Choroid plexus epithelial cell (primary cell): ENCODE measurements at regions not wholly inside any gene's neighbourhood (a gene's known extent, or its start where the extent isn't known, plus 50 kb on each side); places are given as distances from the start of the nearest gene placed in this dataset.

Experiments
- DNase-seq: peaks from one replicate; pipeline ENCODE4 v3.0.0-alpha.2; 2010; ENCODE audit warnings: low read depth
- H3K4me3 ChIP-seq: 2 replicates; pipeline ENCODE4 v1.5.1; 2011; ENCODE audit warnings: low read depth, mild to moderate bottlenecking, control low read depth, low read length, moderate library complexity
- CTCF ChIP-seq: conservative IDR thresholded peaks from 2 replicates; pipeline ENCODE4 v1.5.1; 2011; ENCODE audit warnings: low read depth, mild to moderate bottlenecking, control low read depth, inconsistent platforms, low read length, moderate library complexity

GRCh38 chr2:14342313-14342712, 290.2 kb upstream of the LRATD1 start:
- no peak overlapping the region for H3K4me3 ChIP-seq
- DNase-seq, result no peak
- TF ChIP-seq CTCF, result no peak

- DNase-seq, result no peak
- TF ChIP-seq CTCF, result no peak
- no peak overlapping the region for H3K4me3 ChIP-seq
Observed at GRCh38 chr2:14344355-14344754, 288.2 kb upstream of the LRATD1 start.

DNA sequence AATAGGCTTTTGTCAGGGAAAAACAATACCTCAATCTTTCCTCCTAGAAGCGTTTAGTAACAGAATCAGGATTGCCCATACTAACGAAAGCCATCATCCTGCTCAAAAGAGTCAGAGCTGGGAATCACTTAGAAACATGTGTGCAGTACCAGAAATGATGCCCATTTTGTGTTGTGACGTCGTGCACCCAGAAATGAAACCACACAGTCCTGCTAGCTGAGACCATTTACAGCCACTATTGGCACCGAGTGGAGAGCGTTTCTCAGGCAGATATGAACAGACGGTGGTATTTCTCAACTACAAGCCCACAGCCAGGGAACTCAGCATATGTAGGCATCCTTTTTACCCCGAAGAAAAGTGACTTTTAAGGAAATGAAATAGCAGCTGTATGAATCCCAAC, 284.3 kb upstream of the LRATD1 start:
- H3K4me3 ChIP-seq, result no peak overlapping the region
- TF ChIP-seq CTCF, result no peak
- no peak for DNase-seq

DNA sequence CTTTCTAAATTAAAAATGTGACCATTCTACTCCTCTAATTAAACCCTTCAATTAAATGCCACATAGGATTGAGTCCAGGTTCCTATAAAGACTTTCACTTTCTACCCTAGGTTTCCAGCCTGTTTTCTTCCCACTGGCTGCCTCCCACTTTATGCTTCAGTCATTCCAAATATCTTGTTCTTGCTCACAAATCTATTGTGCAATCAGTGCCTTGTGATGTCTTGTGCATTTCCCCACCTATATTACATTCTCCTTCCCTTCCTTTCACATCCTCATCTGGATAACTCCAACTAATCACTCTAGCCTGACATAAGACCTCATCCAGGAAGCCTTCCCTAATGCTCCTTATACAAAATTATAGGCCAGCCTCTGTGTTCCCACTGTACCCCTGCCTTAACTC, 281.7 kb upstream of the LRATD1 start:
- TF ChIP-seq CTCF, result no peak
- no peak overlapping the region for H3K4me3 ChIP-seq
- DNase-seq, result no peak

- no peak for TF ChIP-seq CTCF
- no peak for DNase-seq
- H3K4me3 ChIP-seq, result no peak overlapping the region
Observed at GRCh38 chr2:14352067-14352466, 280.4 kb upstream of the LRATD1 start.

DNA sequence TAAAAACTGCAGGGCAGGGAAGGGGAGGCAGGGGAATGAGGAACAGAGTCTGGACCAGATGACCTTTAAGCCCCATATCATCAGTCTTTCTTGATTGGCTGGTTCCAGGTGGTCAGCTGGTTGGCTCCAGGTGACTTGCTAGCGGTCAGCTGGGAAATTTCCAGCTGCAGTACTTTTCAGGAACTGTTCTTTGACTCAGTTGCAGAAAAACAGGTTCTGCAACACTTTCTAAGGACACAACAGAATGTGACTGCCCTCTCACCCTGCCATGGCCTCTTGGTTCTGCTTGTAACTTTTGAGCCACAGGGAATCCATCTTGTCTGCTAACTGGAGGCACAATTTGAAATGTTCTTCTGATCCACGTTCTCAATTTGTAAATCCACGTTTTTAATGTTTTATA, 278.3 kb upstream of the LRATD1 start:
- no peak overlapping the region for H3K4me3 ChIP-seq
- DNase-seq, result no peak
- no peak for TF ChIP-seq CTCF

GRCh38 chr2:14355102-14355501, 277.4 kb upstream of the LRATD1 start:
- DNase-seq, result no peak
- H3K4me3 ChIP-seq, result no peak overlapping the region
- no peak for TF ChIP-seq CTCF
